ENCODE measurements at regions not wholly inside any gene's neighbourhood (a gene's known extent, or its start where the extent isn't known, plus 50 kb on each side); places are given as distances from the start of the nearest gene placed in this dataset.

GRCh38 chr3:24662449-24663345, 168.0 kb upstream of the THRB start:
- ChIA-PET POLR2A (no interaction called here), CTCF (no interaction called here)
- no peak for DNase-seq (ENCODE audit: low read depth, low spot score)
- TF ChIP-seq CTCF (IDR thresholded peaks at IDR 0.05; ENCODE audit: insufficient read depth, low read length, missing control alignments): no peak
- H3K4me3 ChIP-seq (ENCODE audit: low read depth, low read length): no peak overlapping the region

- H3K4me3 ChIP-seq (ENCODE audit: low read depth, low read length): no peak overlapping the region
- POLR2A ChIA-PET: no interaction called here
- no peak for DNase-seq (ENCODE audit: low read depth, low spot score)
- CTCF ChIA-PET: no interaction called here
- no peak for TF ChIP-seq CTCF (IDR thresholded peaks at IDR 0.05; ENCODE audit: insufficient read depth, low read length, missing control alignments)
These were observed 168.8 kb upstream of the THRB start for GRCh38 chr3:24663406-24663805.

- CTCF ChIA-PET: interaction anchor here (1.0 to 1.1 kb wide), 2 partner anchors 12 to 16 kb away, joined by 5 read pairs; no protein-coding TSS in a partner anchor
- POLR2A ChIA-PET: no interaction called here
- no peak for TF ChIP-seq CTCF (IDR thresholded peaks at IDR 0.05; ENCODE audit: insufficient read depth, low read length, missing control alignments)
- DNase-seq (ENCODE audit: low read depth, low spot score): no peak
- H3K4me3 ChIP-seq (ENCODE audit: low read depth, low read length): no peak overlapping the region
These were observed 173.4 kb upstream of the THRB start for GRCh38 chr3:24668039-24668438.

- no peak overlapping the region for H3K4me3 ChIP-seq (ENCODE audit: low read depth, low read length)
- POLR2A ChIA-PET: no interaction called here
- TF ChIP-seq CTCF (IDR thresholded peaks at IDR 0.05; ENCODE audit: insufficient read depth, low read length, missing control alignments): no peak
- CTCF ChIA-PET: interaction anchor here (3.3 kb wide), 1 partner anchor 10 kb away, joined by 15 read pairs; no protein-coding TSS in a partner anchor
- no peak for DNase-seq (ENCODE audit: low read depth, low spot score)
These were observed 176.2 kb upstream of the THRB start for GRCh38 chr3:24670871-24671270.

GRCh38 chr3:24673596-24673995, 178.9 kb upstream of the THRB start:
- H3K4me3 ChIP-seq (ENCODE audit: low read depth, low read length): no peak overlapping the region
- no peak for TF ChIP-seq CTCF (IDR thresholded peaks at IDR 0.05; ENCODE audit: insufficient read depth, low read length, missing control alignments)
- CTCF ChIA-PET: interaction anchor here (3.3 kb wide), 1 partner anchor 8 kb away, joined by 15 read pairs; no protein-coding TSS in a partner anchor
- POLR2A ChIA-PET: no interaction called here
- DNase-seq (ENCODE audit: low read depth, low spot score): no peak

GRCh38 chr3:24674261-24674660, 179.6 kb upstream of the THRB start:
- TF ChIP-seq CTCF (IDR thresholded peaks at IDR 0.05; ENCODE audit: insufficient read depth, low read length, missing control alignments): no peak
- no peak overlapping the region for H3K4me3 ChIP-seq (ENCODE audit: low read depth, low read length)
- POLR2A ChIA-PET: no interaction called here
- DNase-seq (ENCODE audit: low read depth, low spot score): no peak
- CTCF ChIA-PET: no interaction called here

Data from AG04449 (cell line).